OCI-LY3 (cell line): ENCODE measurements at regions not wholly inside any gene's neighbourhood (a gene's known extent, or its start where the extent isn't known, plus 50 kb on each side); places are given as distances from the start of the nearest gene placed in this dataset.

ENCODE experiments used
- CTCF ChIP-seq: fragments of 200-600, 300-600 bp; sonication (generic); IDR thresholded peaks from 2 replicates; pipeline ENCODE4 v1.5.1; 2014; ENCODE audit warnings: antibody characterized with exemption, low read length, low read depth
- EZH2phosphoT487 ChIP-seq: fragments of 200-600 bp; shearing (Covaris generic); IDR thresholded peaks from 2 replicates; pipeline ENCODE4 v1.6.1; 2018; ENCODE audit warnings: antibody characterized with exemption, mixed run types, low read depth

- TF ChIP-seq CTCF (no peak), EZH2phosphoT487 (no peak)
Measured at GRCh38 chr5:13214182-13214581, 730.3 kb downstream of the DNAH5 start.
